Transverse colon (tissue), 4 donors: ENCODE measurements at regions not wholly inside any gene's neighbourhood (a gene's known extent, or its start where the extent isn't known, plus 50 kb on each side); places are given as distances from the start of the nearest gene placed in this dataset.

Source experiments
- DNase-seq: peaks from one replicate; pipeline ENCODE4 v3.0.0-alpha.2; 2019
- H3K27ac ChIP-seq, 4 donors: fragments of 200-600 bp; sonication (generic); 2 replicates each; pipeline ENCODE4 v1.5.1; 2016 to 2018; ENCODE audit warnings: inconsistent platforms in 4 of 4
- H3K27me3 ChIP-seq: fragments of 200-600 bp; sonication (generic); 2 replicates; pipeline ENCODE4 v1.5.1; 2017; ENCODE audit warnings: inconsistent platforms
- H3K36me3 ChIP-seq, 4 donors: fragments of 200-600 bp; sonication (generic); 2 replicates each; pipeline ENCODE4 v1.5.1; 2017 to 2019; ENCODE audit warnings: inconsistent platforms in 4 of 4
- H3K4me1 ChIP-seq, 4 donors: fragments of 200-600 bp; sonication (generic); 2 replicates each; pipeline ENCODE4 v1.5.1; 2017 to 2020; ENCODE audit warnings: inconsistent platforms in 4 of 4
- H3K4me3 ChIP-seq, 4 donors: fragments of 200-600 bp; sonication (generic); 1 replicate in 1 of 4; 2 replicates in 3 of 4; pipeline versions ENCODE4 v1.5.1 to v1.6.1; 2017 to 2019; ENCODE audit warnings: inconsistent platforms in 4 of 4
- H3K9me3 ChIP-seq, 2 donors: fragments of 200-600 bp; sonication (generic); 2 replicates each; pipeline ENCODE4 v1.5.1; 2017 to 2019; ENCODE audit warnings: inconsistent platforms in 2 of 2
- CTCF ChIP-seq, 5 experiments: fragments of 200-600 bp in 3 of 5; fragments of 450-650 bp in 2 of 5; sonication (generic) in 3 of 5; IDR thresholded peaks; 1 replicate in 2 of 5; 2 replicates in 3 of 5; pipeline ENCODE4 v1.5.1; 2016 to 2017; ENCODE audit warnings: antibody characterized with exemption in 5 of 5, inconsistent platforms in 3 of 5, mild to moderate bottlenecking in 2 of 5, moderate library complexity in 1 of 5
- EP300 ChIP-seq: sonication (generic); formaldehyde crosslinking; IDR thresholded peaks from one replicate; pipeline ENCODE4 v1.6.1; 2017; ENCODE audit warnings: antibody characterized with exemption, low read depth
- POLR2A ChIP-seq: fragments of 450-650 bp; IDR thresholded peaks from one replicate; pipeline ENCODE4 v1.6.1; 2016; ENCODE audit warnings: antibody characterized with exemption, mild to moderate bottlenecking, moderate library complexity
- POLR2AphosphoS5 ChIP-seq, 3 donors: sonication (generic); formaldehyde crosslinking; IDR thresholded peaks; one replicate each; pipeline ENCODE4 v1.6.1; 2016; ENCODE audit warnings: antibody characterized with exemption in 3 of 3
- WGBS, 2 donors: methylation state at CpG; one replicate each; pipeline ENCODE4 v1.1.5; 2018; ENCODE audit warnings: low coverage in 1 of 2; 5-methylcytosine and 5-hydroxymethylcytosine counted together
- in situ Hi-C, 4 donors: fragments of 200-750 bp; cut with MboI; loops; one replicate each; pipeline versions ENCODE4 v1.15.0 to v1.15.1; 2017; ENCODE audit warnings: low sequenced_read_pairs in 3 of 4, low pct_ligation_motif_present in 1 of 4, low pct_unique_long_range_greater_than_20kb in 1 of 4
- intact Hi-C: fragments of 100-400 bp; cut with DNase I; formaldehyde crosslinking; loops from one replicate; pipeline ENCODE4 v1.15.1; 2023; ENCODE audit warnings: low total_unique reads

- H3K27ac ChIP-seq, result no peak overlapping the region
- WGBS, 2 donors, result 50 to 61% methylated on average over 5 to 13 of the region's 14 CpGs
- H3K4me3 ChIP-seq, result no peak overlapping the region
- no peak for DNase-seq
- H3K4me1 ChIP-seq, result peaks cover 0 to 29% (median 20%) of the 10 kb centered on the region in 4 donors
- TF ChIP-seq CTCF (IDR thresholded peaks at IDR 0.05) (no peak), EP300 (no peak)
- H3K36me3 ChIP-seq, result no peaks in the 10 kb centered on the region
- in situ Hi-C loops (no loop called here), intact Hi-C loops (no loop called here)
- no peaks in the 10 kb centered on the region for H3K27me3 ChIP-seq
- H3K9me3 ChIP-seq, result no peaks in the 10 kb centered on the region
Observed at GRCh38 chr5:171524466-171524865, 105.0 kb downstream of the FGF18 start.

- no peaks in the 10 kb centered on the region for H3K9me3 ChIP-seq
- no peak for DNase-seq
- 60% methylated on average over 2 of the region's 4 CpGs; no CpG with 5 or more reads in 1 of the 2 donors for WGBS, 2 donors
- no peak overlapping the region for H3K27ac ChIP-seq
- H3K4me1 ChIP-seq, result peaks cover 0 to 29% (median 19%) of the 10 kb centered on the region in 4 donors
- H3K27me3 ChIP-seq, result no peaks in the 10 kb centered on the region
- TF ChIP-seq EP300 (no peak), POLR2AphosphoS5 (IDR thresholded peaks at IDR 0.05) (no peak), CTCF (IDR thresholded peaks at IDR 0.05) (no peak), POLR2A (no peak)
- intact Hi-C loops (no loop called here), in situ Hi-C loops (no loop called here)
- no peak overlapping the region for H3K4me3 ChIP-seq
- no peaks in the 10 kb centered on the region for H3K36me3 ChIP-seq
Observed at GRCh38 chr5:171525085-171525484, 105.6 kb downstream of the FGF18 start.

- no peak for DNase-seq
- 95% methylated on average over 9 of the region's 9 CpGs; no CpG with 5 or more reads in 1 of the 2 donors for WGBS, 2 donors
- in situ Hi-C loops, result no loop called here
Observed at GRCh38 chr5:171528036-171528435, 108.6 kb downstream of the FGF18 start.

GRCh38 chr5:171528865-171529614 is 109.6 kb downstream of the FGF18 start:
- DNase-seq, result no peak
- WGBS, 2 donors, result 72 to 75% methylated on average over 2 to 19 of the region's 19 CpGs
- Histone ChIP-seq H3K27me3 (no peaks in the 10 kb centered on the region), H3K27ac (no peak overlapping the region), H3K36me3 (no peaks in the 10 kb centered on the region), H3K4me3 (no peak overlapping the region), H3K9me3 (no peaks in the 10 kb centered on the region), H3K4me1 (peaks cover 0 to 10% (median 4%) of the 10 kb centered on the region in 4 donors)
- intact Hi-C loops, result no loop called here
- no peak for TF ChIP-seq CTCF (IDR thresholded peaks at IDR 0.05)
- TF ChIP-seq EP300, result no peak
- TF ChIP-seq POLR2A, result no peak
- no peak for TF ChIP-seq POLR2AphosphoS5 (IDR thresholded peaks at IDR 0.05)
- in situ Hi-C loops, result no loop called here

More at GRCh38 chr5:171528036-171528435, 108.6 kb downstream of the FGF18 start:
- no peaks in the 10 kb centered on the region for H3K9me3 ChIP-seq
- peaks cover 0 to 10% (median 4%) of the 10 kb centered on the region in 4 donors for H3K4me1 ChIP-seq
- H3K27me3 ChIP-seq, result no peaks in the 10 kb centered on the region
- H3K27ac ChIP-seq, result no peak overlapping the region
- no peak for TF ChIP-seq EP300
- intact Hi-C loops, result no loop called here
- no peak overlapping the region for H3K4me3 ChIP-seq
- no peaks in the 10 kb centered on the region for H3K36me3 ChIP-seq
